T-helper 2 cell (primary cell): ENCODE measurements at regions not wholly inside any gene's neighbourhood (a gene's known extent, or its start where the extent isn't known, plus 50 kb on each side); places are given as distances from the start of the nearest gene placed in this dataset.

Source experiments
- DNase-seq, 5 experiments: peaks; one replicate each; pipeline versions ENCODE4 v3.0.0 to v3.0.0-alpha.2; 2012 to 2022

- no peak for DNase-seq
These were observed 292.3 kb upstream of the SIX2 start for GRCh38 chr2:45301307-45302277.

- DNase-seq, result no peak
These were observed 290.9 kb upstream of the SIX2 start for GRCh38 chr2:45300026-45300750.

- DNase-seq, result no peak
These were observed 290.1 kb upstream of the SIX2 start for GRCh38 chr2:45299361-45299760.

- DNase-seq, result no peak
These were observed 283.9 kb upstream of the SIX2 start for GRCh38 chr2:45293182-45293581.

- DNase-seq, result no peak
These were observed 282.0 kb upstream of the SIX2 start for GRCh38 chr2:45291296-45291701.

GRCh38 chr2:45289997-45290709, 280.9 kb upstream of the SIX2 start:
- no peak for DNase-seq

GRCh38 chr2:45288532-45289417, 279.5 kb upstream of the SIX2 start:
- DNase-seq, result no peak

GRCh38 chr2:45287045-45287444, 277.8 kb upstream of the SIX2 start:
- DNase-seq, result no peak

- no peak for DNase-seq
These were observed 276.6 kb upstream of the SIX2 start for GRCh38 chr2:45285771-45286390.

- no peak for DNase-seq
These were observed 276.1 kb upstream of the SIX2 start for GRCh38 chr2:45285311-45285710.

GRCh38 chr2:45284621-45284995, 275.4 kb upstream of the SIX2 start:
- no peak for DNase-seq

- no peak for DNase-seq
These were observed 274.7 kb upstream of the SIX2 start for GRCh38 chr2:45283764-45284620.

GRCh38 chr2:45282646-45283045, 273.4 kb upstream of the SIX2 start:
- no peak for DNase-seq

GRCh38 chr2:45281311-45281710, 272.1 kb upstream of the SIX2 start:
- DNase-seq, result no peak

GRCh38 chr2:45280794-45281193, 271.5 kb upstream of the SIX2 start:
- DNase-seq, result no peak

- DNase-seq, result no peak
These were observed 270.1 kb upstream of the SIX2 start for GRCh38 chr2:45279356-45279755.

- no peak for DNase-seq
These were observed 269.3 kb upstream of the SIX2 start for GRCh38 chr2:45278365-45279078.

- DNase-seq, result no peak
These were observed 267.7 kb upstream of the SIX2 start for GRCh38 chr2:45276914-45277313.

GRCh38 chr2:45275806-45276205, 266.6 kb upstream of the SIX2 start:
- no peak for DNase-seq

- DNase-seq, result no peak
These were observed 266.1 kb upstream of the SIX2 start for GRCh38 chr2:45275242-45275805.
